H1 (cell line): ENCODE measurements at regions not wholly inside any gene's neighbourhood (a gene's known extent, or its start where the extent isn't known, plus 50 kb on each side); places are given as distances from the start of the nearest gene placed in this dataset.

ENCODE experiments used
- GTF2F1 ChIP-seq: IDR thresholded peaks from 2 replicates; pipeline ENCODE4 v1.6.1; 2012; ENCODE audit warnings: low read depth, low read length, improper control_type of control experiment, borderline replicate concordance
- SRF ChIP-seq: IDR thresholded peaks from 2 replicates; pipeline ENCODE4 v1.6.1; 2011; ENCODE audit warnings: mild to moderate bottlenecking, low read depth, low read length, moderate library complexity
- TF ChIP-seq, protein P1 (sequence below): fragments of 300-600 bp; sonication (generic); IDR thresholded peaks from 2 replicates; pipeline ENCODE4 v1.7.1; 2012; ENCODE audit warnings: low read length, moderate library complexity, mild to moderate bottlenecking, inconsistent platforms; ENCODE audit not compliant: insufficient replicate concordance

- TF ChIP-seq, protein P1, sequence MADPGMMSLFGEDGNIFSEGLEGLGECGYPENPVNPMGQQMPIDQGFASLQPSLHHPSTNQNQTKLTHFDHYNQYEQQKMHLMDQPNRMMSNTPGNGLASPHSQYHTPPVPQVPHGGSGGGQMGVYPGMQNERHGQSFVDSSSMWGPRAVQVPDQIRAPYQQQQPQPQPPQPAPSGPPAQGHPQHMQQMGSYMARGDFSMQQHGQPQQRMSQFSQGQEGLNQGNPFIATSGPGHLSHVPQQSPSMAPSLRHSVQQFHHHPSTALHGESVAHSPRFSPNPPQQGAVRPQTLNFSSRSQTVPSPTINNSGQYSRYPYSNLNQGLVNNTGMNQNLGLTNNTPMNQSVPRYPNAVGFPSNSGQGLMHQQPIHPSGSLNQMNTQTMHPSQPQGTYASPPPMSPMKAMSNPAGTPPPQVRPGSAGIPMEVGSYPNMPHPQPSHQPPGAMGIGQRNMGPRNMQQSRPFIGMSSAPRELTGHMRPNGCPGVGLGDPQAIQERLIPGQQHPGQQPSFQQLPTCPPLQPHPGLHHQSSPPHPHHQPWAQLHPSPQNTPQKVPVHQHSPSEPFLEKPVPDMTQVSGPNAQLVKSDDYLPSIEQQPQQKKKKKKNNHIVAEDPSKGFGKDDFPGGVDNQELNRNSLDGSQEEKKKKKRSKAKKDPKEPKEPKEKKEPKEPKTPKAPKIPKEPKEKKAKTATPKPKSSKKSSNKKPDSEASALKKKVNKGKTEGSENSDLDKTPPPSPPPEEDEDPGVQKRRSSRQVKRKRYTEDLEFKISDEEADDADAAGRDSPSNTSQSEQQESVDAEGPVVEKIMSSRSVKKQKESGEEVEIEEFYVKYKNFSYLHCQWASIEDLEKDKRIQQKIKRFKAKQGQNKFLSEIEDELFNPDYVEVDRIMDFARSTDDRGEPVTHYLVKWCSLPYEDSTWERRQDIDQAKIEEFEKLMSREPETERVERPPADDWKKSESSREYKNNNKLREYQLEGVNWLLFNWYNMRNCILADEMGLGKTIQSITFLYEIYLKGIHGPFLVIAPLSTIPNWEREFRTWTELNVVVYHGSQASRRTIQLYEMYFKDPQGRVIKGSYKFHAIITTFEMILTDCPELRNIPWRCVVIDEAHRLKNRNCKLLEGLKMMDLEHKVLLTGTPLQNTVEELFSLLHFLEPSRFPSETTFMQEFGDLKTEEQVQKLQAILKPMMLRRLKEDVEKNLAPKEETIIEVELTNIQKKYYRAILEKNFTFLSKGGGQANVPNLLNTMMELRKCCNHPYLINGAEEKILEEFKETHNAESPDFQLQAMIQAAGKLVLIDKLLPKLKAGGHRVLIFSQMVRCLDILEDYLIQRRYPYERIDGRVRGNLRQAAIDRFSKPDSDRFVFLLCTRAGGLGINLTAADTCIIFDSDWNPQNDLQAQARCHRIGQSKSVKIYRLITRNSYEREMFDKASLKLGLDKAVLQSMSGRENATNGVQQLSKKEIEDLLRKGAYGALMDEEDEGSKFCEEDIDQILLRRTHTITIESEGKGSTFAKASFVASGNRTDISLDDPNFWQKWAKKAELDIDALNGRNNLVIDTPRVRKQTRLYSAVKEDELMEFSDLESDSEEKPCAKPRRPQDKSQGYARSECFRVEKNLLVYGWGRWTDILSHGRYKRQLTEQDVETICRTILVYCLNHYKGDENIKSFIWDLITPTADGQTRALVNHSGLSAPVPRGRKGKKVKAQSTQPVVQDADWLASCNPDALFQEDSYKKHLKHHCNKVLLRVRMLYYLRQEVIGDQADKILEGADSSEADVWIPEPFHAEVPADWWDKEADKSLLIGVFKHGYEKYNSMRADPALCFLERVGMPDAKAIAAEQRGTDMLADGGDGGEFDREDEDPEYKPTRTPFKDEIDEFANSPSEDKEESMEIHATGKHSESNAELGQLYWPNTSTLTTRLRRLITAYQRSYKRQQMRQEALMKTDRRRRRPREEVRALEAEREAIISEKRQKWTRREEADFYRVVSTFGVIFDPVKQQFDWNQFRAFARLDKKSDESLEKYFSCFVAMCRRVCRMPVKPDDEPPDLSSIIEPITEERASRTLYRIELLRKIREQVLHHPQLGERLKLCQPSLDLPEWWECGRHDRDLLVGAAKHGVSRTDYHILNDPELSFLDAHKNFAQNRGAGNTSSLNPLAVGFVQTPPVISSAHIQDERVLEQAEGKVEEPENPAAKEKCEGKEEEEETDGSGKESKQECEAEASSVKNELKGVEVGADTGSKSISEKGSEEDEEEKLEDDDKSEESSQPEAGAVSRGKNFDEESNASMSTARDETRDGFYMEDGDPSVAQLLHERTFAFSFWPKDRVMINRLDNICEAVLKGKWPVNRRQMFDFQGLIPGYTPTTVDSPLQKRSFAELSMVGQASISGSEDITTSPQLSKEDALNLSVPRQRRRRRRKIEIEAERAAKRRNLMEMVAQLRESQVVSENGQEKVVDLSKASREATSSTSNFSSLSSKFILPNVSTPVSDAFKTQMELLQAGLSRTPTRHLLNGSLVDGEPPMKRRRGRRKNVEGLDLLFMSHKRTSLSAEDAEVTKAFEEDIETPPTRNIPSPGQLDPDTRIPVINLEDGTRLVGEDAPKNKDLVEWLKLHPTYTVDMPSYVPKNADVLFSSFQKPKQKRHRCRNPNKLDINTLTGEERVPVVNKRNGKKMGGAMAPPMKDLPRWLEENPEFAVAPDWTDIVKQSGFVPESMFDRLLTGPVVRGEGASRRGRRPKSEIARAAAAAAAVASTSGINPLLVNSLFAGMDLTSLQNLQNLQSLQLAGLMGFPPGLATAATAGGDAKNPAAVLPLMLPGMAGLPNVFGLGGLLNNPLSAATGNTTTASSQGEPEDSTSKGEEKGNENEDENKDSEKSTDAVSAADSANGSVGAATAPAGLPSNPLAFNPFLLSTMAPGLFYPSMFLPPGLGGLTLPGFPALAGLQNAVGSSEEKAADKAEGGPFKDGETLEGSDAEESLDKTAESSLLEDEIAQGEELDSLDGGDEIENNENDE, result no peak
- TF ChIP-seq SRF (no peak), GTF2F1 (no peak)
Measured at GRCh38 chr4:176611381-176611780, 181.3 kb downstream of the VEGFC start (continued).
